Upper lobe of right lung (tissue), 1 donor: ENCODE measurements at regions not wholly inside any gene's neighbourhood (a gene's known extent, or its start where the extent isn't known, plus 50 kb on each side); places are given as distances from the start of the nearest gene placed in this dataset.

Source experiments
- ATAC-seq: fragments of 200-7000 bp; cut with Tn5 transposase; one replicate; pipeline ENCODE4 v1.9.1; 2020; ENCODE audit warnings: mild to moderate bottlenecking, moderate library complexity
- DNase-seq: peaks from one replicate; pipeline ENCODE4 v3.0.0-alpha.2; 2020
- H3K27ac ChIP-seq: fragments of 200-600 bp; one replicate; pipeline ENCODE4 v1.8.0; 2022
- H3K27me3 ChIP-seq: fragments of 200-600 bp; one replicate; pipeline ENCODE4 v1.8.0; 2022; ENCODE audit warnings: mild to moderate bottlenecking
- H3K36me3 ChIP-seq: fragments of 200-600 bp; one replicate; pipeline ENCODE4 v1.8.0; 2022
- H3K4me1 ChIP-seq: fragments of 200-600 bp; one replicate; pipeline ENCODE4 v1.8.0; 2022
- H3K4me3 ChIP-seq: fragments of 200-600 bp; one replicate; pipeline ENCODE4 v1.8.0; 2022; ENCODE audit warnings: mild to moderate bottlenecking
- H3K9me3 ChIP-seq: fragments of 200-600 bp; one replicate; pipeline ENCODE4 v1.8.0; 2022
- CTCF ChIP-seq: fragments of 200-600 bp; IDR thresholded peaks from one replicate; pipeline ENCODE4 v1.8.0; 2022; ENCODE audit warnings: antibody characterized with exemption
- intact Hi-C: fragments of 100-400 bp; cut with DNase I; formaldehyde crosslinking; loops from one replicate; pipeline ENCODE4 v1.11.0; 2022
- donor health status: DM: no; HTN: yes; CAD: no; lungs with severe emphysema.

- H3K4me1 ChIP-seq = no peaks in the 10 kb centered on the region
- H3K27ac ChIP-seq = no peak overlapping the region
- H3K4me3 ChIP-seq = no peak overlapping the region
- intact Hi-C loops = no loop called here
- DNase-seq (no peak), ATAC-seq (no peak)
- no peaks in the 10 kb centered on the region for H3K36me3 ChIP-seq
- H3K9me3 ChIP-seq = no peaks in the 10 kb centered on the region
- no peaks in the 10 kb centered on the region for H3K27me3 ChIP-seq
- no peak for TF ChIP-seq CTCF
These were observed 159.9 kb upstream of the PCDH18 start for GRCh38 chr4:137692205-137692604.

- H3K36me3 ChIP-seq = no peaks in the 10 kb centered on the region
- H3K27me3 ChIP-seq = no peaks in the 10 kb centered on the region
- no peak for DNase-seq
- no peak overlapping the region for H3K4me3 ChIP-seq
- no peaks in the 10 kb centered on the region for H3K4me1 ChIP-seq
- TF ChIP-seq CTCF = no peak
- H3K9me3 ChIP-seq = no peaks in the 10 kb centered on the region
- ATAC-seq = no peak
- intact Hi-C loops = no loop called here
- no peak overlapping the region for H3K27ac ChIP-seq
These were observed 156.4 kb upstream of the PCDH18 start for GRCh38 chr4:137688651-137689050.

- no peak for TF ChIP-seq CTCF
These were observed 153.1 kb upstream of the PCDH18 start for GRCh38 chr4:137685357-137685756.

GRCh38 chr4:137681081-137681480, 148.8 kb upstream of the PCDH18 start:
- intact Hi-C loops = no loop called here
- Histone ChIP-seq H3K36me3 (no peaks in the 10 kb centered on the region), H3K27me3 (no peaks in the 10 kb centered on the region), H3K27ac (no peak overlapping the region), H3K4me3 (no peak overlapping the region), H3K4me1 (no peaks in the 10 kb centered on the region), H3K9me3 (no peaks in the 10 kb centered on the region)
- no peak for DNase-seq
- no peak for ATAC-seq
- TF ChIP-seq CTCF = no peak

More at GRCh38 chr4:137685357-137685756, 153.1 kb upstream of the PCDH18 start:
- intact Hi-C loops = no loop called here
- Histone ChIP-seq H3K36me3 (no peaks in the 10 kb centered on the region), H3K9me3 (no peaks in the 10 kb centered on the region), H3K27ac (no peak overlapping the region), H3K27me3 (no peaks in the 10 kb centered on the region), H3K4me1 (no peaks in the 10 kb centered on the region), H3K4me3 (no peak overlapping the region)
- DNase-seq (no peak), ATAC-seq (no peak)

- no peaks in the 10 kb centered on the region for H3K27me3 ChIP-seq
- no peaks in the 10 kb centered on the region for H3K4me1 ChIP-seq
- no peaks in the 10 kb centered on the region for H3K36me3 ChIP-seq
- ATAC-seq (no peak), DNase-seq (no peak)
- H3K9me3 ChIP-seq = no peaks in the 10 kb centered on the region
- H3K27ac ChIP-seq = no peak overlapping the region
- no peak for TF ChIP-seq CTCF
- intact Hi-C loops = no loop called here
- H3K4me3 ChIP-seq = no peak overlapping the region
These were observed 146.5 kb upstream of the PCDH18 start for GRCh38 chr4:137678796-137679195.

GRCh38 chr4:137677863-137678262, 145.6 kb upstream of the PCDH18 start:
- TF ChIP-seq CTCF = no peak
- ATAC-seq (no peak), DNase-seq (no peak)
- intact Hi-C loops = no loop called here
- Histone ChIP-seq H3K9me3 (no peaks in the 10 kb centered on the region), H3K27ac (no peak overlapping the region), H3K4me3 (no peak overlapping the region), H3K36me3 (no peaks in the 10 kb centered on the region), H3K27me3 (no peaks in the 10 kb centered on the region), H3K4me1 (no peaks in the 10 kb centered on the region)
